ENCODE measurements at regions not wholly inside any gene's neighbourhood (a gene's known extent, or its start where the extent isn't known, plus 50 kb on each side); places are given as distances from the start of the nearest gene placed in this dataset.

- no peaks in the 10 kb centered on the region for H3K36me3 ChIP-seq (ENCODE audit: control insufficient read depth, insufficient read depth, low read length)
- H3K27me3 ChIP-seq (ENCODE audit: control insufficient read depth, insufficient read depth, low read length), result no peaks in the 10 kb centered on the region
- no peak overlapping the region for H3K4me3 ChIP-seq (ENCODE audit: low read depth in 2 of 2, low read length in 2 of 2)
- DNase-seq (ENCODE audit: low read depth, low spot score) (no peak), ATAC-seq (no peak)
- no peaks in the 10 kb centered on the region for H3K9me3 ChIP-seq (ENCODE audit: control insufficient read depth, insufficient read depth, low read depth, low read length)
- no peaks in the 10 kb centered on the region for H3K4me1 ChIP-seq (ENCODE audit: control insufficient read depth, insufficient read depth, low read length)
- POLR2A ChIA-PET, result no interaction called here
- BruUV-seq (replicated peaks), result no TSS peak
- intact Hi-C loops (cut with micrococcal nuclease; ENCODE audit: unreplicated experiment) (no loop called here), in situ Hi-C loops (cut with HindIII; ENCODE audit: low pct_unique_long_range_greater_than_20kb, low sequenced_read_pairs) (no loop called here)
- CTCF ChIA-PET, result interaction anchor here (0.7 kb wide), 1 partner anchor 770 kb away, joined by 5 read pairs; no protein-coding TSS in a partner anchor
- TF ChIP-seq, protein P1, sequence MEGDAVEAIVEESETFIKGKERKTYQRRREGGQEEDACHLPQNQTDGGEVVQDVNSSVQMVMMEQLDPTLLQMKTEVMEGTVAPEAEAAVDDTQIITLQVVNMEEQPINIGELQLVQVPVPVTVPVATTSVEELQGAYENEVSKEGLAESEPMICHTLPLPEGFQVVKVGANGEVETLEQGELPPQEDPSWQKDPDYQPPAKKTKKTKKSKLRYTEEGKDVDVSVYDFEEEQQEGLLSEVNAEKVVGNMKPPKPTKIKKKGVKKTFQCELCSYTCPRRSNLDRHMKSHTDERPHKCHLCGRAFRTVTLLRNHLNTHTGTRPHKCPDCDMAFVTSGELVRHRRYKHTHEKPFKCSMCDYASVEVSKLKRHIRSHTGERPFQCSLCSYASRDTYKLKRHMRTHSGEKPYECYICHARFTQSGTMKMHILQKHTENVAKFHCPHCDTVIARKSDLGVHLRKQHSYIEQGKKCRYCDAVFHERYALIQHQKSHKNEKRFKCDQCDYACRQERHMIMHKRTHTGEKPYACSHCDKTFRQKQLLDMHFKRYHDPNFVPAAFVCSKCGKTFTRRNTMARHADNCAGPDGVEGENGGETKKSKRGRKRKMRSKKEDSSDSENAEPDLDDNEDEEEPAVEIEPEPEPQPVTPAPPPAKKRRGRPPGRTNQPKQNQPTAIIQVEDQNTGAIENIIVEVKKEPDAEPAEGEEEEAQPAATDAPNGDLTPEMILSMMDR (IDR thresholded peaks at IDR 0.05), result no peak
- TF ChIP-seq SIN3A (IDR thresholded peaks at IDR 0.05; ENCODE audit: borderline replicate concordance, insufficient read depth, low read depth, low read length) (no peak), POLR2AphosphoS5 (IDR thresholded peaks at IDR 0.05; ENCODE audit: low read depth, low read length) (no peak), TCF7L2 (IDR thresholded peaks at IDR 0.05; ENCODE audit: low read depth, low read length) (no peak)
- TF ChIP-seq, protein P2, sequence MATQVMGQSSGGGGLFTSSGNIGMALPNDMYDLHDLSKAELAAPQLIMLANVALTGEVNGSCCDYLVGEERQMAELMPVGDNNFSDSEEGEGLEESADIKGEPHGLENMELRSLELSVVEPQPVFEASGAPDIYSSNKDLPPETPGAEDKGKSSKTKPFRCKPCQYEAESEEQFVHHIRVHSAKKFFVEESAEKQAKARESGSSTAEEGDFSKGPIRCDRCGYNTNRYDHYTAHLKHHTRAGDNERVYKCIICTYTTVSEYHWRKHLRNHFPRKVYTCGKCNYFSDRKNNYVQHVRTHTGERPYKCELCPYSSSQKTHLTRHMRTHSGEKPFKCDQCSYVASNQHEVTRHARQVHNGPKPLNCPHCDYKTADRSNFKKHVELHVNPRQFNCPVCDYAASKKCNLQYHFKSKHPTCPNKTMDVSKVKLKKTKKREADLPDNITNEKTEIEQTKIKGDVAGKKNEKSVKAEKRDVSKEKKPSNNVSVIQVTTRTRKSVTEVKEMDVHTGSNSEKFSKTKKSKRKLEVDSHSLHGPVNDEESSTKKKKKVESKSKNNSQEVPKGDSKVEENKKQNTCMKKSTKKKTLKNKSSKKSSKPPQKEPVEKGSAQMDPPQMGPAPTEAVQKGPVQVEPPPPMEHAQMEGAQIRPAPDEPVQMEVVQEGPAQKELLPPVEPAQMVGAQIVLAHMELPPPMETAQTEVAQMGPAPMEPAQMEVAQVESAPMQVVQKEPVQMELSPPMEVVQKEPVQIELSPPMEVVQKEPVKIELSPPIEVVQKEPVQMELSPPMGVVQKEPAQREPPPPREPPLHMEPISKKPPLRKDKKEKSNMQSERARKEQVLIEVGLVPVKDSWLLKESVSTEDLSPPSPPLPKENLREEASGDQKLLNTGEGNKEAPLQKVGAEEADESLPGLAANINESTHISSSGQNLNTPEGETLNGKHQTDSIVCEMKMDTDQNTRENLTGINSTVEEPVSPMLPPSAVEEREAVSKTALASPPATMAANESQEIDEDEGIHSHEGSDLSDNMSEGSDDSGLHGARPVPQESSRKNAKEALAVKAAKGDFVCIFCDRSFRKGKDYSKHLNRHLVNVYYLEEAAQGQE (IDR thresholded peaks at IDR 0.05; ENCODE audit: insufficient read depth in 1 of 2, low read depth in 2 of 2, low read length in 1 of 2), result no peak
- no peak overlapping the region for H3K27ac ChIP-seq (ENCODE audit: low read length)
Observed at GRCh38 chr13:39105110-39105509, 66.9 kb downstream of the NHLRC3 start.

- TF ChIP-seq TCF7L2 (IDR thresholded peaks at IDR 0.05; ENCODE audit: low read depth, low read length), result no peak
- TF ChIP-seq, protein P2 (IDR thresholded peaks at IDR 0.05; ENCODE audit: insufficient read depth in 1 of 2, low read depth in 2 of 2, low read length in 1 of 2), result no peak
- Histone ChIP-seq H3K9me3 (ENCODE audit: control insufficient read depth, insufficient read depth, low read depth, low read length) (no peaks in the 10 kb centered on the region), H3K27me3 (ENCODE audit: control insufficient read depth, insufficient read depth, low read length) (no peaks in the 10 kb centered on the region; the same call in 1 of the 2 replicates), H3K4me3 (ENCODE audit: low read depth in 2 of 2, low read length in 2 of 2) (no peak overlapping the region), H3K36me3 (ENCODE audit: control insufficient read depth, insufficient read depth, low read length) (no peaks in the 10 kb centered on the region), H3K4me1 (ENCODE audit: control insufficient read depth, insufficient read depth, low read length) (no peaks in the 10 kb centered on the region), H3K27ac (ENCODE audit: low read length) (no peak overlapping the region)
- ATAC-seq (no peak), DNase-seq (ENCODE audit: low read depth, low spot score) (no peak)
- intact Hi-C loops (cut with micrococcal nuclease; ENCODE audit: unreplicated experiment) (no loop called here), in situ Hi-C loops (cut with HindIII; ENCODE audit: low pct_unique_long_range_greater_than_20kb, low sequenced_read_pairs) (no loop called here)
- CTCF ChIA-PET, result no interaction called here
- POLR2A ChIA-PET, result no interaction called here
- BruUV-seq (replicated peaks), result no TSS peak
Observed at GRCh38 chr13:39106216-39107005, 68.2 kb downstream of the NHLRC3 start.
